ENCODE measurements at regions not wholly inside any gene's neighbourhood (a gene's known extent, or its start where the extent isn't known, plus 50 kb on each side); places are given as distances from the start of the nearest gene placed in this dataset.
"Not testable (repeated sequence)": the region's sequence is repeated elsewhere in the genome, so short reads cannot be mapped to it uniquely, and the experiment has no call there.

DNA sequence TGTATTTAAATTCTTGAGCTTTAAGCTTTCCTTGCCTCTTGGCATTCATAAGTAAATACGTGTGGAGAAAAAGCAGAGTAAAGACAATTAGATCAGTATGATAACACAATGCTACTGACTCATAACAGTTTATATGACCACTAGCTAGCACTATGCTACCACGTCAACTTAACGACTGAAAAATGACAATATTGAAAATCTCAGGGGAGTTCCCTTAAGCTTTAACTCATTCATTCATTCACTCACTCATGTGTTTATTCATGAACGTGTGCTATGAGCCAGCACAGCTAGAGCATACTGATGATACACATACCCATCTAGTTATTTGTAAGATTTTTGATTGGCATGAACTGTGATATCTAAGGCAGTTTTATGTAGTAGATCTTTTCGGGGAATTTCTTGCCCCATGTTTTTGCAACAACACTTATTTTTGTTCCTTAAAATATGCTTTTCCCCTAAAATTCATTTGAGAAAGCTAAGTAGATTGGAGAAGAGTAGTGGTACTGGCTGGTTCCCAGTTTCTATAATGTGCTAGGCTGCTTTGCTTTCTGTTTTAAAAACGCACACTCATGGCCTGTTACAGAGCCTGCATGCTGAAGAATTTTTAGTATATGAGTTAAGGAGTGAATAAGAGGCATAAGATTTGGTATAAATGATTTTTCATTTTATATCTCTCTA lies 57.4 kb upstream of the ACBD5 start:
- no peaks in the 10 kb centered on the region for H3K36me3 ChIP-seq
- no peaks in the 10 kb centered on the region for H3K9me3 ChIP-seq (ENCODE audit: severe bottlenecking)
- no peak overlapping the region for H3K4me3 ChIP-seq (ENCODE audit: low read depth, low read length)
- no peak for TF ChIP-seq CTCF (IDR thresholded peaks at IDR 0.05; ENCODE audit: low read depth, low read length)
- H3K27ac ChIP-seq, result no peak overlapping the region
- no peak for DNase-seq
- no peaks in the 10 kb centered on the region for H3K27me3 ChIP-seq (ENCODE audit: insufficient read depth, low read depth, severe bottlenecking)

DNA sequence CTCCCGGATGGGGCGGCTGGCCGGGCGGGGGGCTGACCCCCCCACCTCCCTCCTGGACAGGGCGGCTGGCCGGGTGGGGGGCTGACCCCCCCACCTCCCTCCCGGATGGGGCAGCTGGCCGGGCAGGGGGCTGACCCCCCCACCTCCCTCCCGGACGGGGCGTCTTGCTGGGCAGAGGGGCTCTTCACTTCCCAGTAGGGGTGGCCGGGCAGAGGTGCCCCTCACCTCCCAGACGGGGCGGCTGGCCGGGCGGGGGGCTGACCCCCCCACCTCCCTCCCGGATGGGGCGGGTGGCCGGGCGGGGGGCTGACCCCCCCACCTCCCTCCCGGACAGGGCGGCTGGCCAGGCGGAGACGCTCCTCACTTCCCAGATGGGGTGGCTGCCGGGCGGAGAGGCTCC lies 55.7 kb upstream of the ACBD5 start:
- H3K27ac ChIP-seq; H3K4me3 ChIP-seq (ENCODE audit: low read depth, low read length); H3K36me3 ChIP-seq; H3K9me3 ChIP-seq (ENCODE audit: severe bottlenecking); DNase-seq; H3K27me3 ChIP-seq (ENCODE audit: insufficient read depth, low read depth, severe bottlenecking): not testable (repeated sequence)

GRCh38 chr10:27291253-27291895 lies 50.8 kb upstream of the ACBD5 start:
- H3K4me3 ChIP-seq (ENCODE audit: low read depth, low read length); H3K27ac ChIP-seq; H3K27me3 ChIP-seq (ENCODE audit: insufficient read depth, low read depth, severe bottlenecking); DNase-seq; H3K9me3 ChIP-seq (ENCODE audit: severe bottlenecking); H3K36me3 ChIP-seq: not testable (repeated sequence)
